GM23338 (cell line): ENCODE measurements at regions not wholly inside any gene's neighbourhood (a gene's known extent, or its start where the extent isn't known, plus 50 kb on each side); places are given as distances from the start of the nearest gene placed in this dataset.

Experiments used
- ATAC-seq: fragments of 200-7000 bp; cut with Tn5 transposase; 3 replicates; pipeline ENCODE4 v1.9.1; 2020
- DNase-seq: peaks from one replicate; pipeline ENCODE4 v3.0.0-alpha.2; 2015; ENCODE audit warnings: low spot score
- H2AFZ ChIP-seq: fragments of 200-600 bp; sonication (generic); 2 replicates; pipeline ENCODE4 v1.8.0; 2016; ENCODE audit warnings: antibody characterized with exemption, mild to moderate bottlenecking, moderate library complexity
- H3F3A ChIP-seq: fragments of 200-600 bp; sonication (generic); replicated peaks from 2 replicates; pipeline ENCODE4 v1.8.0; 2017; ENCODE audit warnings: antibody characterized with exemption, mixed run types, low read depth
- H3K27ac ChIP-seq: fragments of 200-600 bp; sonication (generic); 2 replicates; pipeline ENCODE4 v1.6.1; 2016; ENCODE audit warnings: low read depth
- H3K27me3 ChIP-seq: fragments of 200-600 bp; sonication (generic); 2 replicates; pipeline ENCODE4 v1.8.0; 2016; ENCODE audit warnings: mild to moderate bottlenecking, mixed run types, moderate library complexity; ENCODE audit not compliant: insufficient read depth
- H3K36me3 ChIP-seq: fragments of 200-600 bp; sonication (generic); 2 replicates; pipeline ENCODE4 v1.8.0; 2016; ENCODE audit warnings: mild to moderate bottlenecking; ENCODE audit not compliant: insufficient read depth
- H3K4me1 ChIP-seq: fragments of 200-600 bp; sonication (generic); 2 replicates; pipeline ENCODE4 v1.8.0; 2016; ENCODE audit warnings: mild to moderate bottlenecking, moderate library complexity; ENCODE audit not compliant: insufficient read depth
- H3K4me2 ChIP-seq: fragments of 200-600 bp; sonication (generic); 2 replicates; pipeline ENCODE4 v1.7.1; 2017; ENCODE audit warnings: mixed run types
- H3K4me3 ChIP-seq: fragments of 200-600 bp; sonication (generic); 2 replicates; pipeline ENCODE4 v1.6.1; 2016; ENCODE audit warnings: mixed run types
- H3K79me2 ChIP-seq: fragments of 200-600 bp; sonication (generic); replicated peaks from 2 replicates; pipeline ENCODE4 v1.8.0; 2017; ENCODE audit warnings: mild to moderate bottlenecking; ENCODE audit not compliant: insufficient read depth
- H3K9me2 ChIP-seq: fragments of 200-600 bp; sonication (generic); 2 replicates; pipeline ENCODE4 v1.8.0; 2017; ENCODE audit not compliant: insufficient read depth
- H4K20me1 ChIP-seq: fragments of 200-600 bp; sonication (generic); replicated peaks from 2 replicates; pipeline ENCODE4 v1.8.0; 2017; ENCODE audit warnings: mild to moderate bottlenecking; ENCODE audit not compliant: insufficient read depth
- H3K27ac Mint-ChIP-seq: 2 replicates; pipeline ENCODE4 v1.8.0; 2020; ENCODE audit warnings: inconsistent platforms, mild to moderate bottlenecking, moderate library complexity, mixed read lengths
- H3K27me3 Mint-ChIP-seq: 3 replicates; pipeline ENCODE4 v1.8.0; 2022; ENCODE audit warnings: low read depth, mild to moderate bottlenecking, moderate library complexity, mixed read lengths, inconsistent platforms; ENCODE audit not compliant: insufficient read depth, poor library complexity
- H3K36me3 Mint-ChIP-seq: 3 replicates; pipeline ENCODE4 v1.8.0; 2021; ENCODE audit warnings: low read depth, mild to moderate bottlenecking, inconsistent platforms, moderate library complexity, mixed read lengths
- H3K4me1 Mint-ChIP-seq: 3 replicates; pipeline ENCODE4 v1.8.0; 2020; ENCODE audit warnings: mild to moderate bottlenecking, inconsistent platforms, mixed read lengths
- H3K4me3 Mint-ChIP-seq: 3 replicates; pipeline ENCODE4 v1.8.0; 2021; ENCODE audit warnings: moderate library complexity, mild to moderate bottlenecking, inconsistent platforms, mixed read lengths
- H3K9me3 Mint-ChIP-seq: 3 replicates; pipeline ENCODE4 v1.8.0; 2020; ENCODE audit warnings: moderate library complexity, mild to moderate bottlenecking, inconsistent platforms, mixed read lengths
- CTCF ChIP-seq, 2 experiments: fragments of 200-600 bp in 1 of 2; sonication (generic) in 1 of 2; conservative IDR thresholded peaks; 2 replicates each; pipeline versions ENCODE4 v1.5.1 to v1.6.1; 2016 to 2017; ENCODE audit warnings: antibody characterized with exemption in 2 of 2, low read depth in 2 of 2, mild to moderate bottlenecking in 2 of 2, moderate library complexity in 1 of 2
- ETS1 ChIP-seq: IDR thresholded peaks from 2 replicates; pipeline ENCODE4 v1.6.1; 2016; ENCODE audit warnings: antibody characterized with exemption
- POLR2AphosphoS5 ChIP-seq: IDR thresholded peaks from 2 replicates; pipeline ENCODE4 v1.6.1; 2016; ENCODE audit warnings: antibody characterized with exemption, low read depth
- ZNF114 ChIP-seq: fragments of 250-450 bp; sonication (Bioruptor Pico); IDR thresholded peaks from 2 replicates; pipeline ENCODE4 v1.5.0; 2020; ENCODE audit warnings: mild to moderate bottlenecking, moderate library complexity
- ZNF331 ChIP-seq: fragments of 250-450 bp; sonication (Bioruptor Pico); IDR thresholded peaks from 2 replicates; pipeline ENCODE4 v1.5.0; 2020; ENCODE audit warnings: low read depth, mild to moderate bottlenecking, moderate library complexity
- ZNF462 ChIP-seq: fragments of 250-450 bp; sonication (Bioruptor Pico); IDR thresholded peaks from 2 replicates; pipeline ENCODE4 v1.5.0; 2020; ENCODE audit warnings: mild to moderate bottlenecking, moderate library complexity

GRCh38 chr19:28465371-28466086 lies 747.4 kb downstream of the UQCRFS1 start:
- ATAC-seq = no peak

More at GRCh38 chr19:28465371-28466086, 747.4 kb downstream of the UQCRFS1 start:
- H3K4me2 ChIP-seq = no peak overlapping the region
- H3K27ac Mint-ChIP-seq = no peak overlapping the region
- H3K27me3 ChIP-seq = no peaks in the 10 kb centered on the region
- no peaks in the 10 kb centered on the region for H3K9me3 Mint-ChIP-seq
- peaks cover 9% of the 10 kb centered on the region; the same call in 1 of the 2 replicates for H3K4me1 ChIP-seq
- no peak overlapping the region for H2AFZ ChIP-seq
- H3K36me3 Mint-ChIP-seq = no peaks in the 10 kb centered on the region
- H3K4me1 Mint-ChIP-seq = peaks cover 17% of the 10 kb centered on the region
- no peaks in the 10 kb centered on the region for H3F3A ChIP-seq
- H3K27ac ChIP-seq = no peak overlapping the region
- TF ChIP-seq CTCF (conservative IDR thresholded peaks at IDR 0.05; ENCODE audit: low read depth in 2 of 2) (no peak), ZNF114 (CRISPR knock-in tag) (no peak), ZNF462 (CRISPR knock-in tag) (no peak), ZNF331 (CRISPR knock-in tag) (no peak), POLR2AphosphoS5 (no peak), ETS1 (no peak)
- H3K4me3 Mint-ChIP-seq = no peak overlapping the region
- H4K20me1 ChIP-seq = no peaks in the 10 kb centered on the region
- peaks cover 4% of the 10 kb centered on the region for H3K27me3 Mint-ChIP-seq
- no peaks in the 10 kb centered on the region for H3K36me3 ChIP-seq
- no peak overlapping the region for H3K4me3 ChIP-seq
- no peaks in the 10 kb centered on the region for H3K9me2 ChIP-seq
- no peaks in the 10 kb centered on the region for H3K79me2 ChIP-seq
- no peak for DNase-seq
